Esophagus squamous epithelium (tissue), 5 donors: ENCODE measurements at regions not wholly inside any gene's neighbourhood (a gene's known extent, or its start where the extent isn't known, plus 50 kb on each side); places are given as distances from the start of the nearest gene placed in this dataset.

ENCODE experiments used
- DNase-seq: peaks from one replicate; lab custom pipeline; 2025; lab: John Stamatoyannopoulos, UW
- H3K27ac ChIP-seq, 4 donors: fragments of 200-600 bp; sonication (generic); one replicate each; pipeline ENCODE4 v1.5.1; 2016 to 2019; ENCODE audit warnings: mild to moderate bottlenecking in 1 of 4
- H3K27me3 ChIP-seq, 4 donors: fragments of 200-600 bp; sonication (generic); 1 replicate in 3 of 4; 2 replicates in 1 of 4; pipeline versions ENCODE4 v1.5.1 to v1.6.0; 2017 to 2021; ENCODE audit warnings: antibody characterized with exemption in 1 of 4
- H3K36me3 ChIP-seq, 3 donors: fragments of 200-600 bp; sonication (generic); one replicate each; pipeline ENCODE4 v1.5.1; 2016 to 2019
- H3K4me1 ChIP-seq, 3 donors: fragments of 200-600 bp; sonication (generic); one replicate each; pipeline ENCODE4 v1.5.1; 2017 to 2019
- H3K4me3 ChIP-seq, 4 donors: fragments of 200-600 bp; sonication (generic); 1 replicate in 3 of 4; 2 replicates in 1 of 4; pipeline ENCODE4 v1.5.1; 2016 to 2019; ENCODE audit warnings: mild to moderate bottlenecking in 2 of 4, moderate library complexity in 1 of 4
- H3K9me3 ChIP-seq, 3 donors: fragments of 200-600 bp; sonication (generic); one replicate each; pipeline ENCODE4 v1.5.1; 2016 to 2019
- CTCF ChIP-seq, 6 experiments: fragments of 450-650 bp in 4 of 6; fragments of 200-600 bp in 2 of 6; sonication (generic) in 2 of 6; IDR thresholded peaks; one replicate each; pipeline ENCODE4 v1.5.1; 2016 to 2019; ENCODE audit warnings: antibody characterized with exemption in 6 of 6, mild to moderate bottlenecking in 4 of 6, moderate library complexity in 4 of 6
- POLR2A ChIP-seq, 4 donors: fragments of 450-650 bp; IDR thresholded peaks; one replicate each; pipeline ENCODE4 v1.6.1; 2017; ENCODE audit warnings: antibody characterized with exemption in 4 of 4, mild to moderate bottlenecking in 4 of 4, moderate library complexity in 3 of 4
- WGBS, 2 donors: methylation state at CpG; one replicate each; pipeline ENCODE4 v1.1.5; 2018; 5-methylcytosine and 5-hydroxymethylcytosine counted together
- intact Hi-C: fragments of 100-400 bp; cut with DNase I; formaldehyde crosslinking; loops from one replicate; pipeline ENCODE4 v1.15.0; 2022
- donor health status: DM: yes; HTN: yes; CAD: no.

- H3K4me3 ChIP-seq = no peak overlapping the region
- H3K27me3 ChIP-seq = no peaks in the 10 kb centered on the region
- TF ChIP-seq POLR2A (IDR thresholded peaks at IDR 0.05) = no peak
- no peak for TF ChIP-seq CTCF (IDR thresholded peaks at IDR 0.05)
- H3K4me1 ChIP-seq = peaks cover 0 to 11% (median 0%) of the 10 kb centered on the region in 3 donors
- WGBS, 2 donors = 58 to 59% methylated on average over 4 of the region's 4 CpGs
- DNase-seq = no peak
- intact Hi-C loops = no loop called here
- H3K9me3 ChIP-seq = no peaks in the 10 kb centered on the region
- H3K36me3 ChIP-seq = no peaks in the 10 kb centered on the region
- H3K27ac ChIP-seq = no peak overlapping the region
These were observed 216.4 kb downstream of the UNC5CL start for GRCh38 chr6:40822619-40823018.

GRCh38 chr6:40819182-40819834 lies 219.7 kb downstream of the UNC5CL start:
- no peak for DNase-seq
- H3K4me3 ChIP-seq = no peak overlapping the region
- 64 to 77% methylated on average over 7 to 9 of the region's 9 CpGs for WGBS, 2 donors

GRCh38 chr6:40817369-40817768 lies 221.7 kb downstream of the UNC5CL start:
- WGBS, 2 donors = 86 to 91% methylated on average over 6 of the region's 6 CpGs
- H3K27ac ChIP-seq = no peak overlapping the region
- TF ChIP-seq POLR2A (IDR thresholded peaks at IDR 0.05) (no peak), CTCF (IDR thresholded peaks at IDR 0.05) (no peak)
- intact Hi-C loops = no loop called here
- no peaks in the 10 kb centered on the region for H3K4me1 ChIP-seq
- no peak for DNase-seq
- H3K36me3 ChIP-seq = no peaks in the 10 kb centered on the region
- H3K4me3 ChIP-seq = no peak overlapping the region
- no peaks in the 10 kb centered on the region for H3K9me3 ChIP-seq
- no peaks in the 10 kb centered on the region for H3K27me3 ChIP-seq

More at GRCh38 chr6:40819182-40819834, 219.7 kb downstream of the UNC5CL start:
- intact Hi-C loops = no loop called here
- H3K27me3 ChIP-seq = no peaks in the 10 kb centered on the region
- no peak overlapping the region for H3K27ac ChIP-seq
- no peaks in the 10 kb centered on the region for H3K4me1 ChIP-seq
- TF ChIP-seq POLR2A (IDR thresholded peaks at IDR 0.05) = no peak
- no peak for TF ChIP-seq CTCF (IDR thresholded peaks at IDR 0.05)
- H3K36me3 ChIP-seq = no peaks in the 10 kb centered on the region
- H3K9me3 ChIP-seq = no peaks in the 10 kb centered on the region

GRCh38 chr6:40816601-40817000 lies 222.4 kb downstream of the UNC5CL start:
- Histone ChIP-seq H3K27ac (no peak overlapping the region), H3K4me1 (no peaks in the 10 kb centered on the region), H3K9me3 (no peaks in the 10 kb centered on the region), H3K27me3 (no peaks in the 10 kb centered on the region), H3K4me3 (no peak overlapping the region), H3K36me3 (no peaks in the 10 kb centered on the region)
- TF ChIP-seq CTCF (IDR thresholded peaks at IDR 0.05) = no peak
- no peak for TF ChIP-seq POLR2A (IDR thresholded peaks at IDR 0.05)
- intact Hi-C loops = no loop called here
- WGBS, 2 donors = 92 to 96% methylated on average over 2 of the region's 2 CpGs
- DNase-seq = no peak

- Histone ChIP-seq H3K9me3 (no peaks in the 10 kb centered on the region), H3K27ac (no peak overlapping the region), H3K36me3 (no peaks in the 10 kb centered on the region), H3K4me1 (no peaks in the 10 kb centered on the region), H3K27me3 (no peaks in the 10 kb centered on the region), H3K4me3 (no peak overlapping the region)
- no peak for DNase-seq
- TF ChIP-seq CTCF (IDR thresholded peaks at IDR 0.05) (no peak), POLR2A (IDR thresholded peaks at IDR 0.05) (no peak)
- intact Hi-C loops = no loop called here
- 93 to 100% methylated on average over 5 to 7 of the region's 12 CpGs for WGBS, 2 donors
These were observed 223.3 kb downstream of the UNC5CL start for GRCh38 chr6:40815731-40816130.
